NAMALWA (cell line): ENCODE measurements at regions not wholly inside any gene's neighbourhood (a gene's known extent, or its start where the extent isn't known, plus 50 kb on each side); places are given as distances from the start of the nearest gene placed in this dataset.

Source experiments
- DNase-seq: peaks from one replicate; pipeline ENCODE4 v3.0.0-alpha.2; 2015; ENCODE audit warnings: low spot score

GRCh38 chr3:160132226-160132625 lies 93.0 kb upstream of the C3orf80 start:
- DNase-seq, result no peak

GRCh38 chr3:160133757-160134156 lies 91.5 kb upstream of the C3orf80 start:
- DNase-seq, result no peak

- DNase-seq, result no peak
Observed at GRCh38 chr3:160134454-160134853, 90.8 kb upstream of the C3orf80 start.

- DNase-seq, result no peak
Observed at GRCh38 chr3:160134964-160135363, 90.3 kb upstream of the C3orf80 start.

- peak; percentile 46 for DNase-seq
Observed at GRCh38 chr3:160135851-160136250, 89.4 kb upstream of the C3orf80 start.

GRCh38 chr3:160136421-160136820 lies 88.8 kb upstream of the C3orf80 start:
- DNase-seq, result peak; percentile 65

- no peak for DNase-seq
Observed at GRCh38 chr3:160139291-160139690, 85.9 kb upstream of the C3orf80 start.

- DNase-seq, result no peak
Observed at GRCh38 chr3:160140756-160141155, 84.5 kb upstream of the C3orf80 start.

GRCh38 chr3:160141485-160142185 lies 83.6 kb upstream of the C3orf80 start:
- no peak for DNase-seq

- no peak for DNase-seq
Observed at GRCh38 chr3:160143482-160143881, 81.7 kb upstream of the C3orf80 start.

- no peak for DNase-seq
Observed at GRCh38 chr3:160150066-160150465, 75.2 kb upstream of the C3orf80 start.

GRCh38 chr3:160150525-160150924 lies 74.7 kb upstream of the C3orf80 start:
- no peak for DNase-seq

- DNase-seq, result no peak
Observed at GRCh38 chr3:160152638-160153037, 72.6 kb upstream of the C3orf80 start.

GRCh38 chr3:160154033-160154432 lies 71.2 kb upstream of the C3orf80 start:
- no peak for DNase-seq

GRCh38 chr3:160154596-160154995 lies 70.6 kb upstream of the C3orf80 start:
- no peak for DNase-seq

- no peak for DNase-seq
Observed at GRCh38 chr3:160157321-160157720, 67.9 kb upstream of the C3orf80 start.

GRCh38 chr3:160159341-160159740 lies 65.9 kb upstream of the C3orf80 start:
- DNase-seq, result no peak

GRCh38 chr3:160159806-160160205 lies 65.4 kb upstream of the C3orf80 start:
- no peak for DNase-seq

- DNase-seq, result no peak
Observed at GRCh38 chr3:160161921-160162320, 63.3 kb upstream of the C3orf80 start.

GRCh38 chr3:160162440-160162839 lies 62.8 kb upstream of the C3orf80 start:
- DNase-seq, result no peak

GRCh38 chr3:160163229-160163878 lies 61.9 kb upstream of the C3orf80 start:
- DNase-seq, result peak; percentile 48

- DNase-seq, result no peak
Observed at GRCh38 chr3:160168246-160168645, 57.0 kb upstream of the C3orf80 start.

GRCh38 chr3:160169139-160169976 lies 55.9 kb upstream of the C3orf80 start:
- DNase-seq, result no peak
